WTC11 (cell line): ENCODE measurements at regions not wholly inside any gene's neighbourhood (a gene's known extent, or its start where the extent isn't known, plus 50 kb on each side); places are given as distances from the start of the nearest gene placed in this dataset.

Experiments
- ATAC-seq: fragments of 200-7000 bp; cut with Tn5 transposase; 2 replicates; pipeline ENCODE4 v1.10.0; 2021; ENCODE audit warnings: mild to moderate bottlenecking, moderate library complexity
- CTCF ChIA-PET: fragments of 300-600 bp; sonication (Branson Sonifier 250); formaldehyde crosslinking; loops from one replicate; lab custom pipeline; 2021; ENCODE audit warnings: antibody characterized with exemption; lab: Charles Lee
- POLR2A ChIA-PET: fragments of 350-600 bp; sonication (Branson Sonifier 250); formaldehyde crosslinking; loops from one replicate; lab custom pipeline; 2021; ENCODE audit warnings: antibody characterized with exemption; lab: Charles Lee
- DNase-seq: peaks from one replicate; pipeline ENCODE4 v3.0.0; 2021; ENCODE audit warnings: low spot score
- H3K27ac Mint-ChIP-seq: 2 replicates; pipeline ENCODE4 v1.8.0; 2021; ENCODE audit warnings: mixed read lengths
- H3K27me3 Mint-ChIP-seq: 2 replicates; pipeline ENCODE4 v1.8.0; 2021; ENCODE audit warnings: low read depth, mild to moderate bottlenecking, moderate library complexity, mixed read lengths
- H3K36me3 Mint-ChIP-seq: 2 replicates; pipeline ENCODE4 v1.8.0; 2021; ENCODE audit warnings: mixed read lengths
- H3K4me1 Mint-ChIP-seq: 2 replicates; pipeline ENCODE4 v1.8.0; 2022; ENCODE audit warnings: mixed read lengths
- H3K4me3 Mint-ChIP-seq: 2 replicates; pipeline ENCODE4 v1.8.0; 2021; ENCODE audit warnings: mild to moderate bottlenecking, moderate library complexity, mixed read lengths
- H3K9me3 Mint-ChIP-seq: 2 replicates; pipeline ENCODE4 v1.8.0; 2021; ENCODE audit warnings: mixed read lengths
- CBFB ChIP-seq: sonication (generic); formaldehyde crosslinking; IDR thresholded peaks from 2 replicates; pipeline ENCODE4 v1.8.1; 2022; ENCODE audit warnings: mild to moderate bottlenecking, low read depth, missing genetic modification reagents
- CREB1 ChIP-seq: sonication (generic); formaldehyde crosslinking; IDR thresholded peaks from 2 replicates; pipeline ENCODE4 v1.8.0; 2023; ENCODE audit warnings: mild to moderate bottlenecking, missing genetic modification reagents
- ELF4 ChIP-seq: sonication (generic); formaldehyde crosslinking; IDR thresholded peaks from 2 replicates; pipeline ENCODE4 v1.8.1; 2022; ENCODE audit warnings: low read depth, mild to moderate bottlenecking, moderate library complexity, missing genetic modification reagents
- ESRRA ChIP-seq: sonication (generic); formaldehyde crosslinking; IDR thresholded peaks from 2 replicates; pipeline ENCODE4 v1.8.1; 2022; ENCODE audit warnings: mild to moderate bottlenecking, missing genetic modification reagents, borderline replicate concordance
- FOXP1 ChIP-seq: sonication (generic); formaldehyde crosslinking; IDR thresholded peaks from 2 replicates; pipeline ENCODE4 v1.8.0; 2022; ENCODE audit warnings: missing genetic modification reagents, mild to moderate bottlenecking, moderate library complexity, borderline replicate concordance
- GABPB1 ChIP-seq: sonication (generic); formaldehyde crosslinking; IDR thresholded peaks from 2 replicates; pipeline ENCODE4 v1.8.1; 2023; ENCODE audit warnings: mild to moderate bottlenecking, missing genetic modification reagents
- HMGA2 ChIP-seq: fragments of 250-450 bp; sonication (Bioruptor Pico); IDR thresholded peaks from 2 replicates; pipeline ENCODE4 v1.4.0; 2021; ENCODE audit warnings: mild to moderate bottlenecking, moderate library complexity
- MXD4 ChIP-seq: fragments of 250-450 bp; sonication (Bioruptor Pico); IDR thresholded peaks from 2 replicates; pipeline ENCODE4 v1.8.0; 2021; ENCODE audit warnings: mild to moderate bottlenecking, moderate library complexity, borderline replicate concordance
- NR2C2 ChIP-seq: sonication (generic); formaldehyde crosslinking; IDR thresholded peaks from 2 replicates; pipeline ENCODE4 v1.8.0; 2022; ENCODE audit warnings: mild to moderate bottlenecking, missing genetic modification reagents
- PRRX2 ChIP-seq: fragments of 250-450 bp; sonication (Bioruptor Pico); IDR thresholded peaks from 2 replicates; pipeline ENCODE4 v1.8.0; 2021; ENCODE audit warnings: mild to moderate bottlenecking
- SMAD3 ChIP-seq: sonication (generic); formaldehyde crosslinking; IDR thresholded peaks from 2 replicates; pipeline ENCODE4 v1.8.0; 2022; ENCODE audit warnings: missing genetic modification reagents, mild to moderate bottlenecking, borderline replicate concordance
- SMAD4 ChIP-seq: sonication (generic); formaldehyde crosslinking; IDR thresholded peaks from 2 replicates; pipeline ENCODE4 v1.8.0; 2022; ENCODE audit warnings: mild to moderate bottlenecking, missing genetic modification reagents
- ZNF423 ChIP-seq: fragments of 250-450 bp; sonication (Bioruptor Pico); IDR thresholded peaks from 2 replicates; pipeline ENCODE4 v2.1.2; 2022; ENCODE audit warnings: mild to moderate bottlenecking, moderate library complexity
- TF ChIP-seq, protein P1 (sequence below): sonication (generic); formaldehyde crosslinking; IDR thresholded peaks from 2 replicates; pipeline ENCODE4 v1.8.0; 2023; ENCODE audit warnings: missing genetic modification reagents
- TF ChIP-seq, protein P2 (sequence below): sonication (generic); formaldehyde crosslinking; IDR thresholded peaks from 2 replicates; pipeline ENCODE4 v1.8.0; 2022; ENCODE audit warnings: mild to moderate bottlenecking, missing genetic modification reagents
- TF ChIP-seq, protein P3 (sequence below): sonication (generic); formaldehyde crosslinking; conservative IDR thresholded peaks from 2 replicates; pipeline ENCODE4 v1.8.1; 2023; ENCODE audit warnings: mild to moderate bottlenecking, low read depth, missing genetic modification reagents, moderate library complexity
- TF ChIP-seq, protein P4 (sequence below): fragments of 200-600 bp; IDR thresholded peaks from 2 replicates; pipeline ENCODE4 v1.8.0; 2022; ENCODE audit warnings: antibody characterized with exemption
- TF ChIP-seq, protein P5 (sequence below): sonication (generic); formaldehyde crosslinking; IDR thresholded peaks from 2 replicates; pipeline ENCODE4 v1.8.1; 2023; ENCODE audit warnings: mild to moderate bottlenecking, missing genetic modification reagents, borderline replicate concordance

DNA sequence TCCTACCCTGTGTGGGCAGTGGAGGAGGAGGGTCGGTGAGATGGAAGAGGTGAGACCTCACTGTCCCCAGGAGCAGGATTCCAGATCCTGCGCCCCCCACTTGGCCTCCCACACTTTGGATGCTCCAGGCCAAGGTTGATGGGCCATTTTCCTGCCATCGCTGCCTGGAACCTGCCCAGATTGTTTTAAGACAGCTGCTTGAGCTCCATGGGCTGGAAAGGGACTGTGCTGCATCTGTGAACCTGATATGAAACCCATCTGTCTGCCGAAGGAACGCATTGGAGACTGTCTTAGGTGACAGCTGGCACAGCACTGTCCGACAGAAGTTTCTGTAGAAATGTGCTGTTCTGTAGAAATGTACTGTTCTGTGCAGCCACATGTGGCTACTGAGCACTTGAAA is 72.7 kb upstream of the SLC25A48 start:
- no peak overlapping the region for H3K4me3 Mint-ChIP-seq
- DNase-seq: no peak
- H3K27ac Mint-ChIP-seq: no peak overlapping the region
- H3K4me1 Mint-ChIP-seq: no peaks in the 10 kb centered on the region
- no peaks in the 10 kb centered on the region for H3K36me3 Mint-ChIP-seq
- ATAC-seq: no peak
- CTCF ChIA-PET: no interaction called here
- POLR2A ChIA-PET: no interaction called here
- H3K27me3 Mint-ChIP-seq: peaks cover 7% of the 10 kb centered on the region
- H3K9me3 Mint-ChIP-seq: peaks cover 18% of the 10 kb centered on the region
- no peak for TF ChIP-seq FOXP1
- TF ChIP-seq, protein P1, sequence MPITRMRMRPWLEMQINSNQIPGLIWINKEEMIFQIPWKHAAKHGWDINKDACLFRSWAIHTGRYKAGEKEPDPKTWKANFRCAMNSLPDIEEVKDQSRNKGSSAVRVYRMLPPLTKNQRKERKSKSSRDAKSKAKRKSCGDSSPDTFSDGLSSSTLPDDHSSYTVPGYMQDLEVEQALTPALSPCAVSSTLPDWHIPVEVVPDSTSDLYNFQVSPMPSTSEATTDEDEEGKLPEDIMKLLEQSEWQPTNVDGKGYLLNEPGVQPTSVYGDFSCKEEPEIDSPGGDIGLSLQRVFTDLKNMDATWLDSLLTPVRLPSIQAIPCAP (CRISPR knock-in tag): no peak
- no peak for TF ChIP-seq SMAD4 (CRISPR knock-in tag)
- TF ChIP-seq ESRRA (CRISPR knock-in tag): no peak
- TF ChIP-seq, protein P2, sequence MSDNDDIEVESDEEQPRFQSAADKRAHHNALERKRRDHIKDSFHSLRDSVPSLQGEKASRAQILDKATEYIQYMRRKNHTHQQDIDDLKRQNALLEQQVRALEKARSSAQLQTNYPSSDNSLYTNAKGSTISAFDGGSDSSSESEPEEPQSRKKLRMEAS (CRISPR knock-in tag): no peak
- TF ChIP-seq, protein P3, sequence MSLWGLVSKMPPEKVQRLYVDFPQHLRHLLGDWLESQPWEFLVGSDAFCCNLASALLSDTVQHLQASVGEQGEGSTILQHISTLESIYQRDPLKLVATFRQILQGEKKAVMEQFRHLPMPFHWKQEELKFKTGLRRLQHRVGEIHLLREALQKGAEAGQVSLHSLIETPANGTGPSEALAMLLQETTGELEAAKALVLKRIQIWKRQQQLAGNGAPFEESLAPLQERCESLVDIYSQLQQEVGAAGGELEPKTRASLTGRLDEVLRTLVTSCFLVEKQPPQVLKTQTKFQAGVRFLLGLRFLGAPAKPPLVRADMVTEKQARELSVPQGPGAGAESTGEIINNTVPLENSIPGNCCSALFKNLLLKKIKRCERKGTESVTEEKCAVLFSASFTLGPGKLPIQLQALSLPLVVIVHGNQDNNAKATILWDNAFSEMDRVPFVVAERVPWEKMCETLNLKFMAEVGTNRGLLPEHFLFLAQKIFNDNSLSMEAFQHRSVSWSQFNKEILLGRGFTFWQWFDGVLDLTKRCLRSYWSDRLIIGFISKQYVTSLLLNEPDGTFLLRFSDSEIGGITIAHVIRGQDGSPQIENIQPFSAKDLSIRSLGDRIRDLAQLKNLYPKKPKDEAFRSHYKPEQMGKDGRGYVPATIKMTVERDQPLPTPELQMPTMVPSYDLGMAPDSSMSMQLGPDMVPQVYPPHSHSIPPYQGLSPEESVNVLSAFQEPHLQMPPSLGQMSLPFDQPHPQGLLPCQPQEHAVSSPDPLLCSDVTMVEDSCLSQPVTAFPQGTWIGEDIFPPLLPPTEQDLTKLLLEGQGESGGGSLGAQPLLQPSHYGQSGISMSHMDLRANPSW (CRISPR knock-in tag): no peak
- TF ChIP-seq, protein P4, sequence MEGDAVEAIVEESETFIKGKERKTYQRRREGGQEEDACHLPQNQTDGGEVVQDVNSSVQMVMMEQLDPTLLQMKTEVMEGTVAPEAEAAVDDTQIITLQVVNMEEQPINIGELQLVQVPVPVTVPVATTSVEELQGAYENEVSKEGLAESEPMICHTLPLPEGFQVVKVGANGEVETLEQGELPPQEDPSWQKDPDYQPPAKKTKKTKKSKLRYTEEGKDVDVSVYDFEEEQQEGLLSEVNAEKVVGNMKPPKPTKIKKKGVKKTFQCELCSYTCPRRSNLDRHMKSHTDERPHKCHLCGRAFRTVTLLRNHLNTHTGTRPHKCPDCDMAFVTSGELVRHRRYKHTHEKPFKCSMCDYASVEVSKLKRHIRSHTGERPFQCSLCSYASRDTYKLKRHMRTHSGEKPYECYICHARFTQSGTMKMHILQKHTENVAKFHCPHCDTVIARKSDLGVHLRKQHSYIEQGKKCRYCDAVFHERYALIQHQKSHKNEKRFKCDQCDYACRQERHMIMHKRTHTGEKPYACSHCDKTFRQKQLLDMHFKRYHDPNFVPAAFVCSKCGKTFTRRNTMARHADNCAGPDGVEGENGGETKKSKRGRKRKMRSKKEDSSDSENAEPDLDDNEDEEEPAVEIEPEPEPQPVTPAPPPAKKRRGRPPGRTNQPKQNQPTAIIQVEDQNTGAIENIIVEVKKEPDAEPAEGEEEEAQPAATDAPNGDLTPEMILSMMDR: no peak
- TF ChIP-seq HMGA2 (CRISPR knock-in tag): no peak
- TF ChIP-seq GABPB1: no peak
- no peak for TF ChIP-seq SMAD3
- TF ChIP-seq PRRX2 (CRISPR knock-in tag): no peak
- no peak for TF ChIP-seq CBFB (CRISPR knock-in tag)
- no peak for TF ChIP-seq MXD4 (CRISPR knock-in tag)
- no peak for TF ChIP-seq ZNF423 (CRISPR knock-in tag)
- TF ChIP-seq, protein P5, sequence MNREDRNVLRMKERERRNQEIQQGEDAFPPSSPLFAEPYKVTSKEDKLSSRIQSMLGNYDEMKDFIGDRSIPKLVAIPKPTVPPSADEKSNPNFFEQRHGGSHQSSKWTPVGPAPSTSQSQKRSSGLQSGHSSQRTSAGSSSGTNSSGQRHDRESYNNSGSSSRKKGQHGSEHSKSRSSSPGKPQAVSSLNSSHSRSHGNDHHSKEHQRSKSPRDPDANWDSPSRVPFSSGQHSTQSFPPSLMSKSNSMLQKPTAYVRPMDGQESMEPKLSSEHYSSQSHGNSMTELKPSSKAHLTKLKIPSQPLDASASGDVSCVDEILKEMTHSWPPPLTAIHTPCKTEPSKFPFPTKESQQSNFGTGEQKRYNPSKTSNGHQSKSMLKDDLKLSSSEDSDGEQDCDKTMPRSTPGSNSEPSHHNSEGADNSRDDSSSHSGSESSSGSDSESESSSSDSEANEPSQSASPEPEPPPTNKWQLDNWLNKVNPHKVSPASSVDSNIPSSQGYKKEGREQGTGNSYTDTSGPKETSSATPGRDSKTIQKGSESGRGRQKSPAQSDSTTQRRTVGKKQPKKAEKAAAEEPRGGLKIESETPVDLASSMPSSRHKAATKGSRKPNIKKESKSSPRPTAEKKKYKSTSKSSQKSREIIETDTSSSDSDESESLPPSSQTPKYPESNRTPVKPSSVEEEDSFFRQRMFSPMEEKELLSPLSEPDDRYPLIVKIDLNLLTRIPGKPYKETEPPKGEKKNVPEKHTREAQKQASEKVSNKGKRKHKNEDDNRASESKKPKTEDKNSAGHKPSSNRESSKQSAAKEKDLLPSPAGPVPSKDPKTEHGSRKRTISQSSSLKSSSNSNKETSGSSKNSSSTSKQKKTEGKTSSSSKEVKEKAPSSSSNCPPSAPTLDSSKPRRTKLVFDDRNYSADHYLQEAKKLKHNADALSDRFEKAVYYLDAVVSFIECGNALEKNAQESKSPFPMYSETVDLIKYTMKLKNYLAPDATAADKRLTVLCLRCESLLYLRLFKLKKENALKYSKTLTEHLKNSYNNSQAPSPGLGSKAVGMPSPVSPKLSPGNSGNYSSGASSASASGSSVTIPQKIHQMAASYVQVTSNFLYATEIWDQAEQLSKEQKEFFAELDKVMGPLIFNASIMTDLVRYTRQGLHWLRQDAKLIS (CRISPR knock-in tag): no peak
- TF ChIP-seq, all 79 proteins: peak for 0

DNA sequence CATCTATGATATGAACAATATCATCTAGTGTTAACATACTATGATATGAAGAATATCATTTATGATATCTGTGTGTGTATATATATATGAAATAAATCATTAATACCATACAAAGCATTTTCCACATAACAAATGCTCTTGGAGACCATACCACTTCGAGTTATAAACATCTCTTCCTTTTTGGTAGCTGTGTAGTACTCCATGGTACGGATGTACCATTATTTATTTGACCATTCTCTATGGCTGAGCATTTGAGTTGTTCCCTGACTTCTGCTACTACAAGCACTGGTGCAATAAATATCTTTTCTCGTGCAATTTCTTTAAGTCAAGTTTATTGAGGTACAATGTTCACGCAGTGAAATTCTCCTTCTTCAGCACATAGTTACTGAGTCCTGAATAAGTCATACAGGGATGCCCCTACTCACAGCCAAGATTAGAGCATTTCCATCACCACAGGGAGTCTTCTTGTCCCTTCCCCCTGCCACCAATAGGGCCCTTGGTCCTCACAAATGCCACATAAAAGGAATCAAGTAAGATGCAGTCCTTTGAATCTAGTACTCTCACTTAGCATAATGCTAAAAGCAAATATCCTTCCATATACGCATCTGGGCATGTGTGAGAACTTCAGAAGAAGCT is 75.2 kb upstream of the SLC25A48 start:
- DNase-seq (no peak), ATAC-seq (no peak)
- POLR2A ChIA-PET: no interaction called here
- Mint-ChIP-seq H3K36me3 (no peaks in the 10 kb centered on the region), H3K4me1 (no peaks in the 10 kb centered on the region), H3K27ac (no peak overlapping the region), H3K4me3 (no peak overlapping the region), H3K9me3 (peaks cover 4% of the 10 kb centered on the region), H3K27me3 (peaks cover 3% of the 10 kb centered on the region)
- TF ChIP-seq NR2C2 (CRISPR knock-in tag) (no peak), ELF4 (no peak), ZNF423 (CRISPR knock-in tag) (no peak), CREB1 (CRISPR knock-in tag) (no peak)
- CTCF ChIA-PET: no interaction called here
